CD4-positive, CD25-positive, alpha-beta regulatory T cell (primary cell): ENCODE measurements at regions not wholly inside any gene's neighbourhood (a gene's known extent, or its start where the extent isn't known, plus 50 kb on each side); places are given as distances from the start of the nearest gene placed in this dataset.
"Not testable (repeated sequence)": the region's sequence is repeated elsewhere in the genome, so short reads cannot be mapped to it uniquely, and the experiment has no call there.

ENCODE experiments used
- ATAC-seq, 2 donors: fragments of 150-1000 bp; cut with Tn5 transposase; one replicate each; pipeline ENCODE4 v1.10.0; 2021; ENCODE audit warnings: low read depth in 2 of 2, moderate number of reproducible peaks in 2 of 2, moderate library complexity in 1 of 2
- DNase-seq, 3 donors: peaks; one replicate each; pipeline versions ENCODE4 v3.0.0 to v3.0.0-alpha.2; 2012 to 2022; ENCODE audit warnings: mixed read lengths in 1 of 3
- H3K27ac ChIP-seq: one replicate; pipeline ENCODE4 v1.7.0; 2013; ENCODE audit warnings: mild to moderate bottlenecking, low read length; ENCODE audit not compliant: insufficient read depth, poor library complexity, severe bottlenecking
- H3K27me3 ChIP-seq: one replicate; pipeline ENCODE4 v1.7.0; 2013; ENCODE audit warnings: low read length; ENCODE audit not compliant: control insufficient read depth, insufficient read depth
- H3K36me3 ChIP-seq: one replicate; pipeline ENCODE4 v1.7.0; 2013; ENCODE audit warnings: mild to moderate bottlenecking, low read length, moderate library complexity; ENCODE audit not compliant: control insufficient read depth, insufficient read depth
- H3K4me1 ChIP-seq: 2 replicates; pipeline ENCODE4 v1.7.0; 2013; ENCODE audit warnings: mild to moderate bottlenecking, low read length; ENCODE audit not compliant: insufficient read depth, control insufficient read depth, poor library complexity, severe bottlenecking
- H3K4me3 ChIP-seq: one replicate; pipeline ENCODE4 v1.7.0; 2013; ENCODE audit warnings: low read depth, mild to moderate bottlenecking, low read length, moderate library complexity
- H3K9me3 ChIP-seq, 2 experiments: 1 replicate in 1 of 2; 2 replicates in 1 of 2; pipeline ENCODE4 v1.7.0; 2013; ENCODE audit warnings: low read length in 2 of 2, mild to moderate bottlenecking in 1 of 2, moderate library complexity in 1 of 2; ENCODE audit not compliant: control insufficient read depth in 2 of 2
- H3K27ac Mint-ChIP-seq, 3 donors: one replicate each; pipeline ENCODE4 v1.8.0; 2020 to 2022; ENCODE audit warnings: mild to moderate bottlenecking in 3 of 3, mixed read lengths in 3 of 3, moderate library complexity in 2 of 3
- H3K27me3 Mint-ChIP-seq: one replicate; pipeline ENCODE4 v1.8.0; 2022; ENCODE audit warnings: mild to moderate bottlenecking, mixed read lengths
- H3K36me3 Mint-ChIP-seq: one replicate; pipeline ENCODE4 v1.8.0; 2020; ENCODE audit warnings: mixed read lengths
- H3K4me1 Mint-ChIP-seq, 4 donors: one replicate each; pipeline ENCODE4 v1.8.0; 2020 to 2022; ENCODE audit warnings: mixed read lengths in 4 of 4, mild to moderate bottlenecking in 1 of 4
- H3K4me3 Mint-ChIP-seq, 4 donors: one replicate each; pipeline ENCODE4 v1.8.0; 2020 to 2022; ENCODE audit warnings: mild to moderate bottlenecking in 4 of 4, mixed read lengths in 4 of 4, moderate library complexity in 3 of 4
- H3K9me3 Mint-ChIP-seq, 7 donors: one replicate each; pipeline ENCODE4 v1.8.0; 2020 to 2022; ENCODE audit warnings: mixed read lengths in 7 of 7, mild to moderate bottlenecking in 3 of 7, moderate library complexity in 2 of 7

GRCh38 chr2:42977270-42978174 lies 185.1 kb upstream of the HAAO start:
- Mint-ChIP-seq H3K4me1 (peaks cover 0 to 9% (median under 1%) of the 10 kb centered on the region in 4 donors), H3K27ac (peak overlapping the region; percentile 2 to 79 (median 38)), H3K36me3 (no peaks in the 10 kb centered on the region), H3K27me3 (peaks cover 2% of the 10 kb centered on the region), H3K9me3 (no peaks in the 10 kb centered on the region), H3K4me3 (no peak overlapping the region)
- Histone ChIP-seq H3K27ac (no peak overlapping the region), H3K4me3 (no peak overlapping the region), H3K9me3 (no peaks in the 10 kb centered on the region), H3K27me3 (no peaks in the 10 kb centered on the region), H3K4me1 (no peaks in the 10 kb centered on the region), H3K36me3 (no peaks in the 10 kb centered on the region)
- ATAC-seq (no peak), DNase-seq (no peak)

- Mint-ChIP-seq H3K9me3 (no peaks in the 10 kb centered on the region), H3K4me1 (peaks cover 0 to 13% (median 3%) of the 10 kb centered on the region in 4 donors), H3K27me3 (no peaks in the 10 kb centered on the region), H3K27ac (no peak overlapping the region), H3K36me3 (no peaks in the 10 kb centered on the region), H3K4me3 (no peak overlapping the region)
- DNase-seq (no peak), ATAC-seq (no peak)
- no peaks in the 10 kb centered on the region for H3K36me3 ChIP-seq
- no peak overlapping the region for H3K27ac ChIP-seq
- H3K4me3 ChIP-seq = no peak overlapping the region
- H3K4me1 ChIP-seq = no peaks in the 10 kb centered on the region
- H3K9me3 ChIP-seq = no peaks in the 10 kb centered on the region
- H3K27me3 ChIP-seq = no peaks in the 10 kb centered on the region
Measured at GRCh38 chr2:42976351-42976750, 184.0 kb upstream of the HAAO start.

DNA sequence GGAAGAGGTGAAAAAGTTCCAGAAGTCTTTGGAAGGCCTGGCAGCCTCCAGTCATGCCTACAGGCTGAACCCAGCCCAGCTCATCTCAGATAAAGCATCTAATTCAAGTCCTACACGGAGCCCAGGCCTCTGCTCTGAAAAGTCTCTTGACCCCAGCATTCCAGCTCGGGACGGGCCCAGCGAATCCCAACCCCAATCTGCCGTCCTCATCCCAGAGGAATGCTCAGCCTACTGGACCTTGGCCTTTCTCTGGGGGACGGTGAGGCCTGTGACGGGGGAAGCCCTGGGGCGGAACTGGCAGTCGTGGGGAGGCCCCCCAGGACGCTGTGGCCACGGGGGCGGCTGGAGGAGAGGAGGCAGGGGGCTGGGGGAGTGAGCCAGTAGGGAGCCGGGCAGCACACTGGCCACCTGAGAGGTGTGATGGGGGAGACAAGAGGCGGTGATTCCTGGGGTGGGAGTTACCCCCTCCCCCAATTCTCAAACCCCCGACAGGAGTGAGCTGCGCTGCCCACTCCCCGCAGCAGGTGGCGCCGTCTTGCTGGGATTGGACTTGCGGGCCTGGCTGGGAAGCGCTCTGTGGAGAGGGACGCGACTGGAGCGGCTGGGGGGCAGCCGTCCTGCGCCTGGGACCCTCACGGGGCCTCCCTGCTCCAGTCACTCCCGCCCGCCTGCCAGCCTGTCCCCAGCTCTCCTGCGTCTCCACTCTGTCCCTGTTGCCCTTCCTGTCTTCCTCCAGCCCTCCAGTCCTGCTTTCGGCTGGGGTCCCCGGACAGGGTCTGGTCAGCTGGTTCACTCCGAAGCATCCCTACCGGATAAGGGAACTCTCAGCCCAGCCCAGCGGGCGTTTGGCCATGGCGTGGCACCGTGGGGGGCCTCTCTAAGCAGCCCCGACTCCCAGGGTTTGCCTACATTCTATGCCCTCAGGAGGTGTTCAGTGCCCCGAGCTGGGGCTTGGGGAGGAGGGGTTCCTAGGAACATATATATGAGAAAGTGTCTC lies 182.6 kb upstream of the HAAO start:
- Mint-ChIP-seq H3K4me3 (no peak overlapping the region), H3K36me3 (no peaks in the 10 kb centered on the region), H3K27ac (peak overlapping the region in 1 of 3 donors; percentile 37), H3K9me3 (no peaks in the 10 kb centered on the region), H3K27me3 (no peaks in the 10 kb centered on the region), H3K4me1 (peaks cover 0 to 13% (median 7%) of the 10 kb centered on the region in 4 donors)
- Histone ChIP-seq H3K4me3 (no peak overlapping the region), H3K36me3 (no peaks in the 10 kb centered on the region), H3K27ac (no peak overlapping the region), H3K27me3 (no peaks in the 10 kb centered on the region), H3K9me3 (no peaks in the 10 kb centered on the region), H3K4me1 (no peaks in the 10 kb centered on the region)
- DNase-seq (peak; percentile 9 to 33 (median 11)), ATAC-seq (no peak)

DNA sequence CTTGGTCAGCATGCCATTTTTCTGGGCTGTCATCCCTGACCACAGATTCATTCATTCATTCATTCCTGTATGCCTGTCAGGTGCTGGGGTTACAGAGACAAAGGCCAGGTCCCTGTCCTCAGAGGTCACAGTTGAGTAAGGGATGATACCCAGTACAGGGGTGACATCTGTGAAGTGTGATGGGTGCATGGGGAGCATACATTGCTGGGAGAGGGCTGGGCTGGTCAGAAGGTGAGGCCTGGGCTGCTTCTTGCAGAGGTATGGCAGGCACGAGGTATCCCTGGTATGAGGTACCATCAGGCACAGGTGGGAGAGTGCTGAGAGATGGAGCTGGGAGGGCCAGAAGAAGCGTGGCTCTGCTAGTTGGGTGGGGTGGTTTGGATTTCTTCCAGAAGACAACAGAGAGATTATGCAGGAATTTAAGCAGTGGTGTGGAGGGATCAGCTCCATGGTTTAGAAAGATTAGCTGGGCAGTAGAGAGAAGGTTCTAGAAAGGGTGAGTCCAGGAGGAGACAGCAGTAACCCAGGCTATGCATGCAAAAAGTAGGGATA lies 181.9 kb upstream of the HAAO start:
- Mint-ChIP-seq H3K27me3 (no peaks in the 10 kb centered on the region), H3K4me3 (no peak overlapping the region), H3K9me3 (no peaks in the 10 kb centered on the region), H3K4me1 (peaks cover 0 to 13% (median 7%) of the 10 kb centered on the region in 4 donors), H3K27ac (peak overlapping the region; percentile 37 to 69 (median 62)), H3K36me3 (no peaks in the 10 kb centered on the region)
- no peak for DNase-seq
- Histone ChIP-seq H3K27me3 (no peaks in the 10 kb centered on the region), H3K9me3 (no peaks in the 10 kb centered on the region), H3K4me1 (no peaks in the 10 kb centered on the region), H3K36me3 (no peaks in the 10 kb centered on the region), H3K27ac (no peak overlapping the region), H3K4me3 (no peak overlapping the region)
- no peak for ATAC-seq

DNA sequence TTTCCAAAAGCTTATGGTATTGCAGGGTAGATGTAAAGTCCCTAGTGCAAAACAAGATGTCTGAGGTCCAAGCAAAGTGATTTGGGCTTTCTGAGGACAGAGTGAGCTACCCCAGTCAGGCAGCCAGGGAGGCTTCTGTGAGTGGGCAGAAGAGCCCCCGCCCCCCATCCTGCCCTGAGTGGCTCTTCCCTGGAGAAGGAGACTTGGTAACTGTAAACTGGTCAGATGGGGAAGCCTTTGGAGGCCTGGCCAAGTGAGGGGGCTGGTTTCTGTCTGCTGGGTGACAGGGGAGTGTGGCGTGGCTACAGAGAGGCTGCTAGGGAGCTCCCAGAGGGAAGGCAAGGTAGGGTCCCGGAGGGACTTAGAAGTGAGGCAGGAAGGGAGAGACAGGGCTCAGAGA lies 181.3 kb upstream of the HAAO start:
- Histone ChIP-seq H3K36me3 (no peaks in the 10 kb centered on the region), H3K4me1 (no peaks in the 10 kb centered on the region), H3K27ac (no peak overlapping the region), H3K9me3 (no peaks in the 10 kb centered on the region), H3K27me3 (no peaks in the 10 kb centered on the region), H3K4me3 (no peak overlapping the region)
- Mint-ChIP-seq H3K27me3 (no peaks in the 10 kb centered on the region), H3K4me1 (peaks cover 0 to 13% (median 6%) of the 10 kb centered on the region in 4 donors), H3K36me3 (no peaks in the 10 kb centered on the region), H3K4me3 (no peak overlapping the region), H3K27ac (peak overlapping the region in 2 of 3 donors; percentile 37 to 62), H3K9me3 (no peaks in the 10 kb centered on the region)
- ATAC-seq (no peak), DNase-seq (no peak)

- Mint-ChIP-seq H3K4me1 (peaks cover 0 to 13% (median 6%) of the 10 kb centered on the region in 4 donors), H3K27ac (peak overlapping the region in 1 of 3 donors; percentile 19)
- ATAC-seq, H3K9me3 ChIP-seq, H3K27ac ChIP-seq, H3K27me3 ChIP-seq, H3K27me3 Mint-ChIP-seq, DNase-seq, H3K4me1 ChIP-seq, H3K4me3 ChIP-seq, H3K36me3 ChIP-seq, H3K36me3 Mint-ChIP-seq, H3K9me3 Mint-ChIP-seq, H3K4me3 Mint-ChIP-seq: not testable (repeated sequence)
Measured at GRCh38 chr2:42972933-42973516, 180.6 kb upstream of the HAAO start.
